NCI-H146 treated with DMSO at 0.1 percent for 48 hours (cell line): ENCODE measurements at regions not wholly inside any gene's neighbourhood (a gene's known extent, or its start where the extent isn't known, plus 50 kb on each side); places are given as distances from the start of the nearest gene placed in this dataset.

ENCODE experiments used
- DNase-seq: peaks from one replicate; lab custom pipeline; 2025; ENCODE audit not compliant: unreplicated experiment; lab: John Stamatoyannopoulos, UW

GRCh38 chr3:28799084-28799483, 450.5 kb upstream of the AZI2 start:
- DNase-seq, result no peak

- DNase-seq, result no peak
These were observed 451.6 kb upstream of the AZI2 start for GRCh38 chr3:28800203-28800602.

- DNase-seq, result no peak
These were observed 459.4 kb upstream of the AZI2 start for GRCh38 chr3:28808068-28808467.

GRCh38 chr3:28816017-28816416, 464.9 kb upstream of the RBMS3 start:
- DNase-seq, result no peak

GRCh38 chr3:28824316-28824715, 456.6 kb upstream of the RBMS3 start:
- no peak for DNase-seq

GRCh38 chr3:28826840-28827239, 454.0 kb upstream of the RBMS3 start:
- DNase-seq, result no peak

- no peak for DNase-seq
These were observed 445.6 kb upstream of the RBMS3 start for GRCh38 chr3:28835249-28835648.

GRCh38 chr3:28835751-28836150, 445.1 kb upstream of the RBMS3 start:
- DNase-seq, result peak; percentile 17

GRCh38 chr3:28836199-28836598, 444.7 kb upstream of the RBMS3 start:
- no peak for DNase-seq

- DNase-seq, result no peak
These were observed 439.9 kb upstream of the RBMS3 start for GRCh38 chr3:28840976-28841376.

- no peak for DNase-seq
These were observed 439.4 kb upstream of the RBMS3 start for GRCh38 chr3:28841441-28841840.

- no peak for DNase-seq
These were observed 436.4 kb upstream of the RBMS3 start for GRCh38 chr3:28844298-28845005.

GRCh38 chr3:28845006-28845324, 435.9 kb upstream of the RBMS3 start:
- DNase-seq, result no peak

GRCh38 chr3:28846971-28847478, 433.8 kb upstream of the RBMS3 start:
- no peak for DNase-seq

GRCh38 chr3:28847736-28848135, 433.1 kb upstream of the RBMS3 start:
- DNase-seq, result peak; percentile 6

- DNase-seq, result no peak
These were observed 430.7 kb upstream of the RBMS3 start for GRCh38 chr3:28850186-28850585.

GRCh38 chr3:28853830-28854229, 427.0 kb upstream of the RBMS3 start:
- DNase-seq, result no peak

- DNase-seq, result no peak
These were observed 424.1 kb upstream of the RBMS3 start for GRCh38 chr3:28856796-28857195.

GRCh38 chr3:28859897-28860296, 421.0 kb upstream of the RBMS3 start:
- no peak for DNase-seq

GRCh38 chr3:28860307-28860706, 420.6 kb upstream of the RBMS3 start:
- no peak for DNase-seq

- no peak for DNase-seq
These were observed 417.7 kb upstream of the RBMS3 start for GRCh38 chr3:28863186-28863585.

GRCh38 chr3:28867836-28868235, 413.0 kb upstream of the RBMS3 start:
- DNase-seq, result no peak

GRCh38 chr3:28868897-28869296, 412.0 kb upstream of the RBMS3 start:
- DNase-seq, result no peak
